Thyroid gland (tissue), 4 donors: ENCODE measurements at regions not wholly inside any gene's neighbourhood (a gene's known extent, or its start where the extent isn't known, plus 50 kb on each side); places are given as distances from the start of the nearest gene placed in this dataset.

Source experiments
- DNase-seq, 2 donors: peaks; one replicate each; pipeline ENCODE4 v3.0.0-alpha.2; 2019
- H3K27ac ChIP-seq, 3 donors: fragments of 200-600 bp; sonication (generic); 1 replicate in 2 of 3; 2 replicates in 1 of 3; pipeline ENCODE4 v1.5.1; 2016 to 2019; ENCODE audit warnings: mild to moderate bottlenecking in 1 of 3, moderate library complexity in 1 of 3
- H3K27me3 ChIP-seq: fragments of 200-600 bp; sonication (generic); one replicate; pipeline ENCODE4 v1.5.1; 2019
- H3K36me3 ChIP-seq, 2 donors: fragments of 200-600 bp; sonication (generic); one replicate each; pipeline ENCODE4 v1.5.1; 2016 to 2019
- H3K4me1 ChIP-seq, 2 donors: fragments of 200-600 bp; sonication (generic); one replicate each; pipeline ENCODE4 v1.5.1; 2017 to 2019
- H3K4me3 ChIP-seq, 3 donors: fragments of 200-600 bp; sonication (generic); replicated peaks in 1 of 3; 1 replicate in 2 of 3; 2 replicates in 1 of 3; pipeline ENCODE4 v1.5.1; 2016; ENCODE audit warnings: mild to moderate bottlenecking in 1 of 3
- H3K9me3 ChIP-seq: fragments of 200-600 bp; sonication (generic); one replicate; pipeline ENCODE4 v1.5.1; 2017
- CTCF ChIP-seq, 6 experiments: fragments of 200-600 bp in 3 of 6; fragments of 450-650 bp in 3 of 6; sonication (generic) in 3 of 6; IDR thresholded peaks; one replicate each; pipeline ENCODE4 v1.5.1; 2016 to 2019; ENCODE audit warnings: antibody characterized with exemption in 6 of 6, mild to moderate bottlenecking in 2 of 6, inconsistent platforms in 1 of 6, moderate library complexity in 1 of 6
- POLR2A ChIP-seq, 2 donors: fragments of 450-650 bp; IDR thresholded peaks; one replicate each; pipeline ENCODE4 v1.6.1; 2017; ENCODE audit warnings: antibody characterized with exemption in 2 of 2, mild to moderate bottlenecking in 2 of 2, moderate library complexity in 1 of 2
- WGBS, 2 donors: methylation state at CpG; one replicate each; pipeline ENCODE4 v1.1.5; 2017; 5-methylcytosine and 5-hydroxymethylcytosine counted together
- intact Hi-C: fragments of 100-400 bp; cut with DNase I; formaldehyde crosslinking; loops from one replicate; pipeline ENCODE4 v1.15.1; 2023

- Histone ChIP-seq H3K4me1 (no peaks in the 10 kb centered on the region), H3K9me3 (no peaks in the 10 kb centered on the region), H3K27ac (no peak overlapping the region), H3K36me3 (no peaks in the 10 kb centered on the region), H3K27me3 (no peaks in the 10 kb centered on the region), H3K4me3 (no peak overlapping the region)
- no peak for DNase-seq
- intact Hi-C loops, result no loop called here
- TF ChIP-seq CTCF (IDR thresholded peaks at IDR 0.05), result no peak
- TF ChIP-seq POLR2A (IDR thresholded peaks at IDR 0.05), result no peak
- WGBS, 2 donors, result 80 to 85% methylated on average over 7 of the region's 7 CpGs
Observed at GRCh38 chr6:18692929-18693685, 306.0 kb downstream of the RNF144B start.

GRCh38 chr6:18693881-18694280, 306.7 kb downstream of the RNF144B start:
- WGBS, 2 donors, result 68 to 75% methylated on average over 6 of the region's 6 CpGs
- TF ChIP-seq CTCF (IDR thresholded peaks at IDR 0.05), result no peak
- no peak for TF ChIP-seq POLR2A (IDR thresholded peaks at IDR 0.05)
- intact Hi-C loops, result no loop called here
- Histone ChIP-seq H3K4me1 (no peaks in the 10 kb centered on the region), H3K36me3 (no peaks in the 10 kb centered on the region), H3K27ac (no peak overlapping the region), H3K4me3 (no peak overlapping the region), H3K27me3 (no peaks in the 10 kb centered on the region), H3K9me3 (no peaks in the 10 kb centered on the region)
- no peak for DNase-seq

- intact Hi-C loops, result no loop called here
- Histone ChIP-seq H3K27ac (no peak overlapping the region), H3K27me3 (no peaks in the 10 kb centered on the region), H3K4me3 (no peak overlapping the region), H3K36me3 (no peaks in the 10 kb centered on the region), H3K4me1 (no peaks in the 10 kb centered on the region), H3K9me3 (no peaks in the 10 kb centered on the region)
- no peak for DNase-seq
- no peak for TF ChIP-seq POLR2A (IDR thresholded peaks at IDR 0.05)
- no peak for TF ChIP-seq CTCF (IDR thresholded peaks at IDR 0.05)
- 48 to 67% methylated on average over 3 of the region's 3 CpGs for WGBS, 2 donors
Observed at GRCh38 chr6:18703546-18703945, 316.4 kb downstream of the RNF144B start.

- WGBS, 2 donors, result 85 to 86% methylated on average over 6 of the region's 6 CpGs
- no peaks in the 10 kb centered on the region for H3K27me3 ChIP-seq
- no peak for DNase-seq
- TF ChIP-seq POLR2A (IDR thresholded peaks at IDR 0.05) (no peak), CTCF (IDR thresholded peaks at IDR 0.05) (no peak)
- H3K4me1 ChIP-seq, result no peaks in the 10 kb centered on the region
- H3K4me3 ChIP-seq, result no peak overlapping the region
- H3K36me3 ChIP-seq, result no peaks in the 10 kb centered on the region
- intact Hi-C loops, result no loop called here
- no peak overlapping the region for H3K27ac ChIP-seq
- no peaks in the 10 kb centered on the region for H3K9me3 ChIP-seq
Observed at GRCh38 chr6:18707714-18708439, 320.7 kb downstream of the RNF144B start.

- H3K36me3 ChIP-seq, result no peaks in the 10 kb centered on the region
- no peaks in the 10 kb centered on the region for H3K27me3 ChIP-seq
- intact Hi-C loops, result no loop called here
- DNase-seq, result no peak
- H3K9me3 ChIP-seq, result no peaks in the 10 kb centered on the region
- WGBS, 2 donors, result 51 to 56% methylated on average over 4 of the region's 4 CpGs
- no peak overlapping the region for H3K4me3 ChIP-seq
- no peak overlapping the region for H3K27ac ChIP-seq
- H3K4me1 ChIP-seq, result peaks cover 0 to 3% of the 10 kb centered on the region in 2 donors
- TF ChIP-seq POLR2A (IDR thresholded peaks at IDR 0.05) (no peak), CTCF (IDR thresholded peaks at IDR 0.05) (no peak)
Observed at GRCh38 chr6:18712595-18712994, 325.4 kb downstream of the RNF144B start.
